IMR-90 (cell line): ENCODE measurements at regions not wholly inside any gene's neighbourhood (a gene's known extent, or its start where the extent isn't known, plus 50 kb on each side); places are given as distances from the start of the nearest gene placed in this dataset.

ENCODE experiments used
- ATAC-seq: fragments of 200-7000 bp; cut with Tn5 transposase; 2 replicates; pipeline ENCODE4 v1.9.1; 2020; ENCODE audit warnings: low read depth, mild to moderate bottlenecking, moderate library complexity
- BruUV-seq: library from RNA; stranded (reverse); fragments of 400-500 nt; replicated peaks from 2 replicates; lab custom pipeline; 2021; lab: Mats Ljungman, UMichigan
- CTCF ChIA-PET: fragments of 300-600 bp; formaldehyde crosslinking; extraction: SDS; loops from one replicate; lab custom pipeline; 2021; ENCODE audit warnings: antibody characterized with exemption; lab: Yijun Ruan, JAX
- POLR2A ChIA-PET: fragments of 300-600 bp; sonication (Branson Sonifier 250); formaldehyde crosslinking; loops from one replicate; lab custom pipeline; 2022; ENCODE audit warnings: antibody characterized with exemption; ENCODE audit not compliant: unreplicated experiment; lab: Charles Lee
- DNase-seq: peaks from one replicate; pipeline ENCODE4 v3.0.0; 2013
- H2AFZ ChIP-seq: replicated peaks from 2 replicates; pipeline ENCODE3; 2013; ENCODE audit warnings: low read length, mild to moderate bottlenecking; ENCODE audit not compliant: poor library complexity
- H2AK5ac ChIP-seq: 2 replicates; pipeline ENCODE4 v1.6.1; 2013; ENCODE audit warnings: low read depth, low read length, inconsistent platforms
- H2AK9ac ChIP-seq: replicated peaks from 2 replicates; pipeline ENCODE3; 2013; ENCODE audit warnings: mild to moderate bottlenecking, low read depth, low read length, moderate library complexity; ENCODE audit not compliant: poor library complexity
- H2BK120ac ChIP-seq: 2 replicates; pipeline ENCODE4 v1.6.1; 2013; ENCODE audit warnings: low read depth, low read length, inconsistent platforms
- H2BK15ac ChIP-seq: 3 replicates; pipeline ENCODE4 v1.6.1; 2013; ENCODE audit warnings: low read depth, low read length, inconsistent platforms
- H2BK20ac ChIP-seq: 2 replicates; pipeline ENCODE4 v1.6.1; 2013; ENCODE audit warnings: low read depth, mild to moderate bottlenecking, inconsistent platforms, low read length, moderate library complexity
- H2BK5ac ChIP-seq: 2 replicates; pipeline ENCODE4 v1.6.1; 2013; ENCODE audit warnings: mild to moderate bottlenecking, low read depth, low read length, inconsistent platforms; ENCODE audit not compliant: poor library complexity, severe bottlenecking
- H3K14ac ChIP-seq: replicated peaks from 2 replicates; pipeline ENCODE4 v1.6.1; 2013; ENCODE audit warnings: low read depth, low read length, inconsistent platforms
- H3K18ac ChIP-seq: 2 replicates; pipeline ENCODE4 v1.6.1; 2013; ENCODE audit warnings: low read depth, low read length, control low read depth
- H3K23ac ChIP-seq: 2 replicates; pipeline ENCODE4 v1.6.1; 2013; ENCODE audit warnings: low read depth, low read length, inconsistent platforms
- H3K27ac ChIP-seq: 2 replicates; pipeline ENCODE4 v1.5.1; 2013; ENCODE audit warnings: mild to moderate bottlenecking, control low read depth, low read length; ENCODE audit not compliant: insufficient read depth
- H3K27me3 ChIP-seq: 2 replicates; pipeline ENCODE4 v1.6.1; 2013; ENCODE audit warnings: low read length; ENCODE audit not compliant: control insufficient read depth, insufficient read depth
- H3K36me3 ChIP-seq: 2 replicates; pipeline ENCODE4 v1.6.1; 2013; ENCODE audit warnings: low read length, mixed read lengths; ENCODE audit not compliant: control insufficient read depth, insufficient read depth
- H3K4ac ChIP-seq: 2 replicates; pipeline ENCODE4 v1.6.1; 2013; ENCODE audit warnings: low read depth, low read length, inconsistent platforms
- H3K4me1 ChIP-seq: 2 replicates; pipeline ENCODE4 v1.6.1; 2013; ENCODE audit warnings: low read length, mixed read lengths; ENCODE audit not compliant: control insufficient read depth, insufficient read depth
- H3K4me2 ChIP-seq: 2 replicates; pipeline ENCODE4 v1.6.1; 2013; ENCODE audit warnings: low read depth, mild to moderate bottlenecking, control low read depth, low read length, moderate library complexity
- H3K4me3 ChIP-seq: 2 replicates; pipeline ENCODE4 v1.5.1; 2013; ENCODE audit warnings: low read depth, mild to moderate bottlenecking, control low read depth, low read length, moderate library complexity; ENCODE audit not compliant: insufficient read depth
- H3K56ac ChIP-seq: 2 replicates; pipeline ENCODE4 v1.6.1; 2013; ENCODE audit warnings: low read length, inconsistent platforms; ENCODE audit not compliant: insufficient read depth; ENCODE audit errors: extremely low read depth
- H3K79me1 ChIP-seq, 2 experiments: 2 replicates each; pipeline ENCODE4 v1.6.1; 2013; ENCODE audit warnings: low read length in 2 of 2, inconsistent platforms in 1 of 2, low read depth in 1 of 2
- H3K9ac ChIP-seq: 2 replicates; pipeline ENCODE4 v1.6.1; 2013; ENCODE audit warnings: low read depth, low read length, control low read depth
- H3K9me1 ChIP-seq: 2 replicates; pipeline ENCODE4 v1.6.1; 2013; ENCODE audit warnings: low read length, inconsistent platforms; ENCODE audit not compliant: insufficient read depth
- H3K9me3 ChIP-seq: 2 replicates; pipeline ENCODE4 v1.6.1; 2013; ENCODE audit warnings: low read length; ENCODE audit not compliant: control insufficient read depth, insufficient read depth
- H4K20me1 ChIP-seq: 2 replicates; pipeline ENCODE4 v1.6.1; 2013; ENCODE audit warnings: low read length, inconsistent platforms; ENCODE audit not compliant: insufficient read depth
- H4K5ac ChIP-seq: 2 replicates; pipeline ENCODE4 v1.6.1; 2013; ENCODE audit warnings: mild to moderate bottlenecking, low read depth, low read length, control low read depth
- H4K8ac ChIP-seq, 2 experiments: 2 replicates each; pipeline ENCODE4 v1.6.1; 2013; ENCODE audit warnings: low read depth in 2 of 2, low read length in 2 of 2, control low read depth in 1 of 2, inconsistent platforms in 1 of 2
- H4K91ac ChIP-seq: 2 replicates; pipeline ENCODE4 v1.6.1; 2013; ENCODE audit warnings: low read depth, low read length, inconsistent platforms; ENCODE audit not compliant: insufficient read depth
- BHLHE40 ChIP-seq: fragments of 150-350 bp; IDR thresholded peaks from 2 replicates; pipeline ENCODE4 v1.6.1; 2016; ENCODE audit warnings: mild to moderate bottlenecking, low read depth, low read length
- CHD1 ChIP-seq: IDR thresholded peaks from 2 replicates; pipeline ENCODE4 v1.6.1; 2012; ENCODE audit warnings: low read depth, low read length, improper control_type of control experiment
- CTCF ChIP-seq: conservative IDR thresholded peaks from 2 replicates; pipeline ENCODE4 v1.5.1; 2012; ENCODE audit warnings: mild to moderate bottlenecking, low read depth, low read length, improper control_type of control experiment
- ELK1 ChIP-seq: fragments of 150-350 bp; IDR thresholded peaks from 2 replicates; pipeline ENCODE4 v1.6.1; 2016; ENCODE audit warnings: low read depth, mild to moderate bottlenecking, low read length, moderate library complexity, borderline replicate concordance
- FOS ChIP-seq: fragments of 150-350 bp; IDR thresholded peaks from 2 replicates; pipeline ENCODE4 v1.6.1; 2016; ENCODE audit warnings: low read depth, low read length
- MAFK ChIP-seq: IDR thresholded peaks from 2 replicates; pipeline ENCODE4 v1.6.1; 2012; ENCODE audit warnings: low read depth, low read length, improper control_type of control experiment
- MAZ ChIP-seq: IDR thresholded peaks from 2 replicates; pipeline ENCODE4 v1.6.1; 2012; ENCODE audit warnings: low read depth, mild to moderate bottlenecking, low read length, improper control_type of control experiment, moderate library complexity, borderline replicate concordance
- MXI1 ChIP-seq: IDR thresholded peaks from 2 replicates; pipeline ENCODE4 v1.6.1; 2012; ENCODE audit warnings: low read depth, mild to moderate bottlenecking, low read length, moderate library complexity, borderline replicate concordance
- NFE2L2 ChIP-seq: fragments of 150-350 bp; IDR thresholded peaks from 2 replicates; pipeline ENCODE4 v1.6.1; 2016; ENCODE audit warnings: low read depth, mild to moderate bottlenecking, low read length
- POLR2A ChIP-seq: IDR thresholded peaks from 2 replicates; pipeline ENCODE4 v1.6.1; 2012; ENCODE audit warnings: mild to moderate bottlenecking, low read depth, low read length
- RAD21 ChIP-seq: IDR thresholded peaks from 2 replicates; pipeline ENCODE4 v1.6.1; 2012; ENCODE audit warnings: low read length, improper control_type of control experiment
- RCOR1 ChIP-seq: IDR thresholded peaks from 2 replicates; pipeline ENCODE4 v1.6.1; 2012; ENCODE audit warnings: mild to moderate bottlenecking, low read length, improper control_type of control experiment; ENCODE audit not compliant: insufficient replicate concordance
- RFX5 ChIP-seq: IDR thresholded peaks from 2 replicates; pipeline ENCODE4 v1.8.0; 2012; ENCODE audit warnings: low read depth, mild to moderate bottlenecking, low read length, moderate library complexity
- SMC3 ChIP-seq: fragments of 150-350 bp; IDR thresholded peaks from 2 replicates; pipeline ENCODE4 v1.6.1; 2016; ENCODE audit warnings: low read depth, mild to moderate bottlenecking, antibody characterized with exemption, low read length, moderate library complexity
- USF2 ChIP-seq: fragments of 150-350 bp; IDR thresholded peaks from 2 replicates; pipeline ENCODE4 v1.6.1; 2017; ENCODE audit warnings: mild to moderate bottlenecking, antibody characterized with exemption, low read length, low read depth
- WGBS, 2 experiments: methylation state at CpG; one replicate each; pipeline versions ENCODE4 v1.1.5 to v1.1.7; 2013; ENCODE audit warnings: missing lambda C conversion rate in 2 of 2; ENCODE audit not compliant: insufficient read length in 1 of 2; ENCODE audit errors: extremely low coverage in 2 of 2; 5-methylcytosine and 5-hydroxymethylcytosine counted together
- dilution Hi-C: fragments of 300-500 bp; cut with HindIII; formaldehyde crosslinking; loops from one replicate; pipeline ENCODE4 v1.14.3; 2018; ENCODE audit warnings: low sequenced_read_pairs; ENCODE audit not compliant: unreplicated experiment
- in situ Hi-C: fragments of 300-500 bp; cut with MboI; formaldehyde crosslinking; loops from 3 replicates; pipeline ENCODE4 v1.14.3; 2019; ENCODE audit warnings: low sequenced_read_pairs, inconsistent platforms, mixed read lengths
- intact Hi-C: fragments of 100-400 bp; cut with micrococcal nuclease; formaldehyde crosslinking; loops from 2 replicates; pipeline ENCODE4 v1.10.0; 2022

DNA sequence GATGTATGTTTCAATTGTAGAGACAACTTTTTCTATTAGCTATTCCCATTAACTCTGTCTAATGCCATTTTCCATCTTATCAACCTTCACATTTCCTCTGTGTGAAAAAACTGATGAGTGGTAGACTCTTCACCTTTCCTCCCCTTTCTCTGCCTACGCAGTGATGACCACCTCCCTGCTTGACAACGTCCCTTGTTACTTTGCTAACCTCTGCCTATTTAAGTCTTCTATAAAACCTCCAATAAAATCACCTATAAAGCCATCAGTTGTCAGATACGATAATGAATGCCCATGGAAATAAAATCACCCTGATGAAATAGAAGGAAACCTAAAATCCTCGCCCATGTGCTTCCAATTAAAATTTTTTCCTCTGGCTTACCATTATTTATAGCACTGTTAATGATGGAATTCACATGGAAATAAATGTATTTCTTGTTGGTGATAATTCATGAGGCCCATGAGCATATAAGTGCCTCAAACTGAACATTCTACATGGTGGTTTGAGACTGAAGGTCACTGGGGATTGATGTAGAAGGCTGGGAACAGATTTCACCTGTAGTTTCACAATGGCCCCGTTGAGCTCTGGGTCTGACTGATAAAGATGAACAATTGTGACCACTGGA, 1454.0 kb upstream of the SEL1L start:
- no peak overlapping the region for H4K8ac ChIP-seq
- no peak overlapping the region for H4K91ac ChIP-seq
- ATAC-seq (no peak), DNase-seq (no peak)
- ChIA-PET CTCF (interaction anchor here (0.6 kb wide), 1 partner anchor 84 kb away, joined by 3 read pairs; no protein-coding TSS in a partner anchor), POLR2A (no interaction called here)
- no peak overlapping the region for H2BK15ac ChIP-seq
- H2BK5ac ChIP-seq: no peak overlapping the region
- H3K79me1 ChIP-seq: no peaks in the 10 kb centered on the region
- no peak overlapping the region for H2AK9ac ChIP-seq
- H2BK20ac ChIP-seq: no peak overlapping the region
- intact Hi-C loops: no loop called here
- H2AFZ ChIP-seq: no peak overlapping the region
- no peaks in the 10 kb centered on the region for H3K9me1 ChIP-seq
- H3K4ac ChIP-seq: no peak overlapping the region
- H3K4me1 ChIP-seq: no peaks in the 10 kb centered on the region
- TF ChIP-seq SMC3 (no peak), NFE2L2 (no peak), BHLHE40 (no peak), MXI1 (no peak), MAFK (no peak), RFX5 (no peak), RCOR1 (no peak), CHD1 (no peak), USF2 (no peak), RAD21 (no peak), ELK1 (no peak), MAZ (no peak), CTCF (no peak), POLR2A (no peak), FOS (no peak)
- no peak overlapping the region for H4K5ac ChIP-seq
- no peaks in the 10 kb centered on the region for H3K27me3 ChIP-seq
- no peaks in the 10 kb centered on the region for H3K36me3 ChIP-seq
- H2AK5ac ChIP-seq: no peak overlapping the region
- H3K56ac ChIP-seq: no peak overlapping the region
- H3K4me3 ChIP-seq: no peak overlapping the region
- H3K27ac ChIP-seq: no peak overlapping the region
- in situ Hi-C loops: no loop called here
- no TSS peak for BruUV-seq
- no peaks in the 10 kb centered on the region for H3K9me3 ChIP-seq
- no peak overlapping the region for H2BK120ac ChIP-seq
- dilution Hi-C loops: no loop called here
- no peaks in the 10 kb centered on the region for H4K20me1 ChIP-seq
- H3K18ac ChIP-seq: no peak overlapping the region
- H3K23ac ChIP-seq: no peak overlapping the region
- WGBS, 2 experiments: no CpG with 5 or more reads among the region's 5 CpGs
- no peak overlapping the region for H3K4me2 ChIP-seq
- H3K14ac ChIP-seq: no peak overlapping the region
- no peak overlapping the region for H3K9ac ChIP-seq
